NCI-H510A treated with DMSO at 0.1 percent for 48 hours (cell line): ENCODE measurements at regions not wholly inside any gene's neighbourhood (a gene's known extent, or its start where the extent isn't known, plus 50 kb on each side); places are given as distances from the start of the nearest gene placed in this dataset.
"Not testable (repeated sequence)": the region's sequence is repeated elsewhere in the genome, so short reads cannot be mapped to it uniquely, and the experiment has no call there.

ENCODE experiments used
- DNase-seq: peaks from one replicate; lab custom pipeline; 2025; lab: John Stamatoyannopoulos, UW

DNA sequence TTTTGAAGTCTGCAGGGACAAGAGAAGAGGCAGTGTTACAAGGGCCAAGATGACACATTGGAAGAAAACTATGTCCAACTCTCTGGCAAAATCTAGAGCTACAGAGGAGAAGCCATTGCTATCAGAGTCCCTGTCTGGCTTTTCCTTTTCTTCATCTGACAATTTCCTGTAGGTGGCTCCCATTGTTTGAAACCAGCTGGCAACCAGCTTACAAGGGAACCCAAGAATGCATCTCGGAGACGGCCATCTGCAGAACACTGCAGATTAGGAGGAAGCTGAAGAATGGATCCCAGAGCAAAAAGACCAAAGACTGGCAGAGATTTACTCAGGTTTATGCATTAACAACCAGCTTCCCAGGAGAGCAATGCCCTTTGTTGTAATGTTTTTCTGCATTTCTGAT lies 216.2 kb upstream of the CTSO start:
- DNase-seq = no peak

DNA sequence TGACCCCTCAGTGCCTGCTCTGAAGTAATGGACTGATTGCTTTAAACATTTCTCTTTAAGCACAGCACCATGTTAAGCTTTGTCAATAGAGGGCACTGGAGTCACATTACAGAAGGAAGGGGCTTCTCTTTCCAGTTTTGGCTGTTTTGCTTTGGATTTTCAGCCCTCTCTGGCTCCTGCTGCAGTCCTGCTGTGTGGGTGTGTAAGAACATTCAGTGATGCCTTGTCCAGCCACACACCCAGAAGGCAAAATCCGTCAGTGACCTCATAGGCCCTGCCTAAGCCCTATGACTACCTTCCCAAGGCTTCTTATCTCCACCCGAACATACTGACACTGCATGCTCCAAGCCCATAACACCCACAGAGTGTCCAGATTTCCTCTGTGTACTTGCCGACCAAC lies 215.3 kb upstream of the CTSO start:
- peak; percentile 19 for DNase-seq

DNA sequence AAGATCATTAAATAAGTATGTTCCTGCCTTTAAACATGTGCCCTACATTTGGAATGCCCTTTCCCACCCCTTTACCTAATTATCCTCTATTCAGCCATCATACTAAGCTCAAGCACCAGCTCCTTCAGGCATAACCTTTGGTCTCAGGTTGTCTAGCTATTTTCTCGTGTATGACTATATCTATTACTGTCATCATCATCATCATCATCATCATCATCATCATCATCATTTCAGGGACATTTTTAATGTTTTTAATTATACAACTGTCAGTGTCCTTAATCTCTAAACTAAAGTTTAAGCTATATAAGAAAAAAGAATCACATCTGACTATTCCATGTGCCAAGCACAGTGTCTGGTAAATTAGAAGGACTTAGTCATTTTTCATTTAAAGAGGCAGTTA lies 214.6 kb upstream of the CTSO start:
- no peak for DNase-seq

DNA sequence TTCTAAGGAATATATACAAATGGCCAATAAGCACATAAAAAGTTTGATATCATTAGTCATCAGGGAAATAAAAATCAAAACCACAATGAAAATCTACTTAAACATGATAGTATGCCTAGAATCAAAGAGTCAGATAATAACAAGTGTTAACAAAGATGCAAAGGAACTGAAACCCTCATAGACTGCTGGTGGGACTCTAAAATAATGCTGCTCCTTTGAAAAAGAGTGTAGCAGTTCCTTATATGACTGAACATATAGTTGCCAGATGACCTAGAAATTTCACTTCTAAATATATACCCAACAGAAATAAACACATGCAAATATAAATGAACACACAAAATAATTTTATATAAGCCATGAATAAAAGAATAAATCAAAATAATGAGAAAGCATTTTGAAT lies 205.1 kb upstream of the CTSO start:
- no peak for DNase-seq

DNA sequence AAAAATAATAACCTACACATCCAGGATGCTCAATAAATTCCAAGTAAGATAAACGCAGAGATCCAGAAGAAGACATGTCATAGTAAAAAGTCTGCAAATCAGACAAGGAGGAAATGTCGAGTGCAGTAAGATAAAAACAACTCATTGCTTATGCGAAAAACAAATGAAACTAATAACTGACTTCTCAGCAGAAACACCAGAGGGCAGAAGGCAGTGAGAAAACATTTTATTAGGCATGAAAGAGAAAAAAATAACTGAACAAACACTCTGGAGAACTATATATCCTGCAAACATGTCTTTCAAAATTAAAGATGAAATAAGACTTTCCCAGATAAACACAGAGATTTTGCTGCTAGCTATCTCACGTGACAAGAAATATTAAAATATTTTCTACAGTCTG lies 201.3 kb upstream of the CTSO start:
- no peak for DNase-seq

DNA sequence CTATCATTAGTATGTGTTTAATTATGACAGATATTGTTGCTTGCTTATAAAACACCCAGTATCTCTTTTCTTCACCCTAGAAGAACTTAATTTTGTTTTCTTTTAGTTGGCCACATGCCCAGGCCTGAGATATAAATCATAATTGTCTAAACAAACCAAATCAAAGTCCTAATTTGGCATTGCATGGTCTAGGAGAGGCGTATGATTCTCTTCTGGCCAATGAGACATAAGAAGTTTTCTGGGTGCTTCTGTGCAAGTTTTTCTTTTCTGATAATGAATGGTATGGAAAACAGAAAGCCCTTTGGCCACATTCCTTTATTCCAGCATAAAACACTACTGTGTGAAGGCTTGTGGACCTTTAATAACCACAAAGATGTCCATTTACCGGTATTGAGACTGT lies 192.9 kb upstream of the CTSO start:
- DNase-seq = no peak

DNA sequence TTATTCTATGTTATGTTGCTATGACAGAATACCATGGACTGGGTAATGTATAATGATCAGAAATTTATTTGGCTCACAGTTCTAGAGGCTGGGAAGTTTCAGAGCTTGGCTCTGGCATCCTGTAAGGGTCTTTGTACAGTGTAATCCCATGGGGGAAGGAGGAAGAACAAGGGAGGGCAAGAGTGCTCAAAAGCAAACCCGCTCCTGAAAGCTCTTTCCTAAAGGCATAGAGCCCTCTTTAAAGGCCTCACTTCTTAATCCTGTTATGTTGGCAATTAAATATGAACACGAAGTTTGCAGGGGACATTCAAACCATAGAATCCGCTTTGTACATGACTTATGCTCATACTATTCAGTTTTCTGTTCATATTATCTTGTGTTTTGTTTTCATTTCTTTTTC lies 191.3 kb upstream of the CTSO start:
- no peak for DNase-seq

DNA sequence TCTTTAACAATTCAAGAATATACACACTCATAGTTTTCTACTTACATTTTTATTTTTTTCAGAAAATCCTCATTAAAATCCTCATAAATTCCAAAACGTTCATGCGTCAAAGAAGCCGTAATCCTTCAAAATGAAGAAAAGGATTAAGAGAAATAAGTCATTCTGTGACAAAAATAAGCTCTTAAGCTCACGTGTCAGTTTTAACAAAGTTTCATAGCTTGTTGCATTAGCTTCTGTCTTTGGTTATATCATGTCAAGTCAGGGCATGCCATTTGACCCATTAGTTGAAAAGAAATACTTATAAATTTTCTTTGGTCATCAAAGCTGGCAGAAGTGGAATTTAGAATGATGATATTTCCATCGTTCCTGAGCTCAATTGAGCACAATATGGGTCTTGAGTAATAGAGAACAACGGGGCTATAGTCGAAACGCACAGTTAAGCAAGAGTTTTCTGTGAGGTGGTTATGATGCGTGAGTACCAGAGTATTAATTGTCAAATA lies 185.2 kb upstream of the CTSO start:
- no peak for DNase-seq

DNA sequence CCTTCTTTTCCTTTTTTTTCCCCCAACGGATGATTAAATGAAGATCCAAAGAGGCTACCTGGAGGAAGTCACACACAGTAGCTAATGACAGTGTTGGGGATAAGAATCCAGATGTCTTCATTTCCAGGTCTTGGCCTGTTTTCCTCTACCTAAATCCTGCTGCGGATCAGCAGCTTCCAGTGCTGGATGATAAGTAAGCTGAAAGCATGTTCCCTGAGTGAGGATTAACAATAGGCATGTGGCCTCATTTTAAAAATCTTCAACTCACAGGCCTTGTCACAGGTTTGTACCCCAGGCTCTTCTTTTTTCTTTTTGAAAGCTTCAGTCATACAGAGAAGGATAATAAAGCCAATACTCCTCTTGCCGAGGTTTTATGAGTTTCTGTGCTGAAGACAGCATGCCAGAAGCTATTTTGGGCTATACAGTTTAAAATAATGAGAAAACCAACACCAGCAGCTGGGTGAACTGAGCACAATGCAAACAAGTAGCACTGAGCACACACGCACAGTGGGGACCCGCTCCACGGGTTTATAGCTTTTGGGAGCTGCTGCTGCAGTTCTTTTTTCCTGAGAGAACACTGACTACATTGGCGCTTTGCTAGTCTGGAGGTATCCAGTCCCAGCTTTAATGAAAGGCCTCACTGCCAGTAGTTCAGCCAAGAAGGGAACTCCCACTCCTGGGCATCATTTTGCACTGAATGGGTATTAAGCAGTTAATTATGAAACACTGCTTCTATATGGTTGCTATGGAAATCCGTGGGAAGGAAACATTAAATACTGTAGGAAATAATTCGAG lies 184.2 kb upstream of the CTSO start:
- DNase-seq = no peak

DNA sequence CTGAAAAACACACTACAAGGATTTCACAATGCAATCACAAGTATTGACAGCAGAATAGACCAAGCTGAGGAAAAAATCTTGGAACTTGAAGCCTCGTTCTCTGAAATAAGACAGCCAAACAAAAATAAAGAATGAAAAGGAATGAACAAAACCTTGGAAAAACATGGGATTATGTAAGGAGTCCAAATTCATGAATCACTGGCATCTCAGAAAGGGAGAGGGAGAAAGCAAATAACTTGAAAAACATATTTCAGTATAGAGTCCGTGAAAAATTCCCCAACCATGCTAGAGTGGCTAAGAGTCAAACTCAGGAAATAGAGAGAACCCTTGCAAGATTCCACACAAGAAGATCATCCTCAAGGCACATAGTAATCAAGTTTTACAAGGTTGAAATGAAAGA lies 178.5 kb upstream of the CTSO start:
- no peak for DNase-seq

DNA sequence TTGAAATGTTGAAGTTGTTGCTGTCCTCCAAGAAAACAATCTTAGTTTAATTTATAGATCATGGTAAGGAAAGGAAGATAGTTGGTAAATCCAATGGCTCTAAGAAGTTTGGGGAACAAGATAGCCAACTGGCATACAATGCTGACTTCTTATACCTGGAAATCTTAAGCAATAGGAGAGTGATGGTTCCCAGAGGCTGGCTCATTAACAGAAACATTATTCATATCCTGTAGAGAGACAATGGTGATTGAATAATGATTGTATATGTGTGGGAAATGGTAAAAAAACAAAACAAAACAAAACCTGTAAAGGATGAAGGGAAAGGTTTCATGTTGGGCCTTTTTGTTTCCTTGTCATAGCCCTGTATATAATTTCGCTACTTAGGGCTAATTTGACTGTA lies 174.9 kb upstream of the CTSO start:
- no peak for DNase-seq

DNA sequence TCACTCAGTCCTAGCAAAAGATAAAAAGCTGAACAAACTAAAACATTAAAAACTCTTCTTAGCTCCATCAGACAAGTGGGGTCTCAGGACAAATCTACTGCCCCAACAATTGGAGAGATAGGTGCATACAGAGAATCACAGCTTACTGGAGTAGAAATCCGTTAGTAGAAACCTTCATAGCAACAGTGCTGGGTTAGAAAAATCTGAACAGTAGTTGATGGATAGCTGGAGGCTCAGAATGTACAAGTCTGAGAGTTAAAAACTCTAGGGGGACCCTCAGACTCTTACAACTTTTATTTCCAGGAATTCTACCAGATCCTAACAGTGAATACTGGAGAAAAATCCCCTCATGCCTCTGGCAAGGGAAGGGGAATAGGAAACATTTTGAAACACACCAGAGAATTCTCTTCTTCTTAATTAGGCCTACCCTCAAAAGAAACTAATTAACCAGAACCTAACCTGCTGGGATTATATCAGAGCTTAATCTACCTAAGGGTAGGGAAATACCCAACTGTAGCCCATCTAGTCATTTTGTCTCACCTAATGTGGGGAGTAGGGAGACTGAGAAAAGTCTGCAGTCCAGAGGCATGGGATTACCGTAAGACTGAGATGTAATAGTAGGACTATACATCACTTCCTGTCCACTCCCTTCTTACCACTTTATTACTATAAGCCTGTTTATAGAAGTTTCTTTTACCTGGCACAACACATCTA lies 165.0 kb upstream of the CTSO start:
- DNase-seq = no peak

DNA sequence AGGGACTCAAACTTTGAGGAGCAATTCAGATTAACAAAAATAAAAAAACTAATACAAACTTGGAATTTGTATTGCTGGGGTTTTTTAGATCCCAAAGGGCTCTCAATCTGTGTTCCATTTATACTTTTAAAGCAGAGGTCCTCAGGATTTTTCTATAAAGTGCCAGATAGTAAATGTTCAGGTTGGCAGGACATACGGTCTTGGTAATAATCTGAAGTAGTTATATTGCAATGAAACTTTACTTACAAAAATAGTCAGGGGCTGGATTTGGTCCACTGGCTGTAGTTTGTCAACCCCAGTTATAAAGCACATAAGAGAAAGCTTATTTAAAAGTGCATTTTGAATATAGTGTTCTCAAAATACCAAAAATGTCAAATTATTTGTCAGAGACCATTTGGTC lies 164.1 kb upstream of the CTSO start:
- no peak for DNase-seq

DNA sequence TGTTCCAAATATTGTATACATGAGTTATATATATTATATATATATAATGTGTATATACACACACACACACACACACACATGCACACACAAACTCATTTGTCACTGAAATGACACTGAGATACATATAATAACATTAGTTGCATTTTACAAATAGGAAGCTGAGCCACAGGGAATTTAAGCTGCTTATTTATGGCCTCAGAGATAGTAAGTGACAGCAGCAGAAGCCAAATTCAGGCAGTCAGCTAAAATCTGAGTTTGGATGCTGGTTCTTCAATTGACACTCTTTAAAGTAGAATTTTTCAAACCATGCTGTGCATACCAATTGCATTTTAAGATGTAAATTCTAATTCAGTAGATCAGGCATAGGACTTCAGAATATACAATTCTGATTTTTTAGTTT lies 163.3 kb upstream of the CTSO start:
- DNase-seq = no peak

DNA sequence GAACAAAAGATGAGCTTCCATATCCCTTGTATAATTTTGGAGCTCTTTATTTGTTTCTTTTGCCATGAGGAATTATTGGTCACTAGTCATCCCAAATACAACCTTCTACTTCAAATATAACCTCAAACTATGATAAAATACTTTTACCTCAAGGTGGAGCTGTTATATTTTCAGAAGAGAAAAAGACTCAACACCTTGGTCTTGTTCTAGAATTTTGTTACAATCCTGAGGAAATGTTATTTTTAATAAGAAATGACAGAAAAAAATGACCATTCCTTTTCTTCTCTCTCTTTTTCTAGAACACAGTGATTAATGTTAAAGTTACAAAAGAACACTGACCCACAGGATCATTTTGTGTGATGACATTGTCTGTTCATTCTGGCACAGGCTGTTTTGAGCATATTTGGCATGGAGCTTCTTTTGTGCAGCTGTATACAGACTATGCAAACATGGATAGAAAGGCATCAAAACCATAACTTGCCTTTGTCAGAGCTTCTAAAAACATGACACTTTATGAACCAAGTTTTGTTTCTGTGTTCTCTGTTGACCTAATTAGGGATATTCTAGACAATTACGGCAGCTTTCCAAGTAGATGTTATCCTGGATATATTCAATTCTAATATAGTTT lies 159.6 kb upstream of the CTSO start:
- no peak for DNase-seq

DNA sequence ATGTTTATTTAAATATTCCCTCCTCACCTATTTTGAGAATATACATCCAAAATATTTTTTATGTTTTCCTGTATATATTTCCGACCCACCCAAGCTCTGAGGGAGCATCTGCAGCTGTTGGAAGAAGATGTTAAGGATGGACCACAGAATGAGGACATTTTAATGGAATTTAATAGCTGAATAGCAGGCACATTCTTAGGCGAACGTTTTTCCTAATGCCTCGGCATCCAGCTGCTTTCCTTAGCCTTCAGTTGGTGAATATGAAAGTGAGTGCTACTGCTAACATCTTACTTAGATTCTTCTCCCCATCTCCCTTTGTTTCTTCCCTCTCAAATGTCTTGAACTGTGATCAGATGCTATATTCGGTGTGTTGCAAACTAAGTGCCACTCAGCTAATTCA lies 158.0 kb upstream of the CTSO start:
- no peak for DNase-seq

DNA sequence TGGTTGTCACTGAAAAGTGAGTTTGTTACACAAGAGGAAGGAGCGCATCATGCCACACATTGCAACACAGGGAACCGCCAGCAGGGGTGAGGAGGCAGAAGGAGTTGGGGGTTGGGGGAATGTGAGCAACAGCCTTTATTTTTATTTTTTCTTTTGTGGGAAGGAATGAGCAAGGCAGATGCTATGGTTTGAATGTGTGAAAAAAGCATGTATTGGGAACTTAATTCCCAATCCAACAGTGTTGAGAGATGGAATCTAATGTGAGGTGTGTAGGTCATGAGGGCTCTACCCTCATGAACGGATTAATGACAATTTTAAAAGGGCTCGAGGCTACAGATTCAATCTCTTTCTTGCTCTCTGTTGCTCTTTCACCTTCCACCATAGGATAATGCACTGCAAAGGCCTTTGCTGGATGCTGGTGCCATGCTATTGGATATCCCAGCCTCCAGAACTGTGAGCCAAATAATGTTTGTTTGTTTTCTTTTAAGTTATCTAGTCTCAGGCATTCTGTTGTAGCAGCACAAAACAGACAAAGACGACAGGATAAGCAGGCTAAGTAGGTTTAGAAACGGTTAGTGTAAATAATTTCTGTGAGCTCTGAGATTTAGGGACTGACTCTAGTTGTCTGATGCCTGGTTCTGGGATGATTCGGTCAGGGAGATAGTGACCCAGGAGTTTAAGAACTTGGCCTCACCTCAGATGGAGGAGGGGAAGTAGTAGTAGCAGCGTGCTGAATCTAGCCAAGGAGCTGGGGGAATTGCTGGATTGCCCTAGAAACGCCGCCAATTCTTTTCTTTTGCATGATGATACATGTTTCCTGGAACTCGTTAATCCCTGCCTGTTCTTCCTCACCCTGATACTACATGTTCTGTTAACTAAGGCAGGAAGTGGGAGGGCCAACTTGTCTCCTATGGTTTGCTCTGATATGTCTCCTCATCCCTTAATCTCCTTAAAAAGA lies 156.6 kb upstream of the CTSO start:
- DNase-seq = no peak

DNA sequence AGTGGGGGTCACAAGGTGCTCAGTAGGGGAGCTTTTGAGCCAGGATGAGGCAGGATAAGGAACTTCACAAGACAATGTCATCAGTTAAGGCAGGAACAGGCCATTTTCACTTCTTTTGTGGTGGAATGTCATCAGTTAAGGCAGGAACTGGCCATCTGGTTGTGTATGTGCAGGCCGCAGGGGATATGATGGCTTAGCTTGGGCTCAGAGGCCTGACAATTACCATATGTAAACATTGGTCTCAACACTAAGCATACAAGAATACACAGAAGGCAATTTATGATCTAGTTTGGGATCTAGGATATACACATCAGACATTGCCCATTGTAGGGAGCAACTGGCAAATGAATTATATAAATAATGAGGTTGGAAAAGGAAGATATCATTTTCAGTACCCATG lies 155.4 kb upstream of the CTSO start:
- DNase-seq = not testable (repeated sequence)

DNA sequence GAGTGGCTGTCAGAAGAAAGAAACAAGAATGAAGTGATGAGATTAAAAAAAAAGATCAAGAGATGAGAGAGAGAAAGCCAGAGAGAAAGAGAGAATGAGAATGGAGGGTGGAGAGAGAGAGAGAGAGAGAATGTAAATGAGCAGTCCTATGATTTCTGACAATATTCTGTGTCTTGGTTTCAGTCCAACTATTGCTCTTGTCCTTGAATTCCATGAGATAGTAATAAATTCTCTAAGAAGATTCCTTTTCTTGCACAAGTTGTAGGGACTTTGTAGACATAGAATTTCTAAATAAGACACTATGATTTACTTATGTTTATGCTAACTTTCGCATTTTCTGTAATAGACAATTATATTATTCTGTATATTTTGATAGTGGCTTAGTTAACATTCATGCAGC lies 149.6 kb upstream of the CTSO start:
- no peak for DNase-seq

DNA sequence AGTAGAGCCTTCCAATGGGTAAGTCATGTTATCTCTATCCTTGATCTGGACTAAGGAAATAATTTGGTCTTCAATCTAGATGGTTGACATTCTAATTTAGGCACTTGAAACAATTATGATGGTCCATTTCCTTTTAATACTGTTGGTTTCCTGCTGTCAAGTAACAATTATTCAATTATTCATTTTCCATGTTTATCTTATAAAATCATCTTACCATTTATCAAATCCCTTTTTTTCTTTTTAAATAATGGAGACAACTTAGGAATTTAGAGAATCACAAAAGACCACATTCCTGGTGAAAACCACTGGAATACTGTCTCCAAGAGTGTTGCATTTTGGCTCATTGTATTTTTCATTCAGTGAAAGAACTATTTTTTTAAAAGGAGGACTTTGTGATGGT lies 148.7 kb upstream of the CTSO start:
- DNase-seq = no peak

DNA sequence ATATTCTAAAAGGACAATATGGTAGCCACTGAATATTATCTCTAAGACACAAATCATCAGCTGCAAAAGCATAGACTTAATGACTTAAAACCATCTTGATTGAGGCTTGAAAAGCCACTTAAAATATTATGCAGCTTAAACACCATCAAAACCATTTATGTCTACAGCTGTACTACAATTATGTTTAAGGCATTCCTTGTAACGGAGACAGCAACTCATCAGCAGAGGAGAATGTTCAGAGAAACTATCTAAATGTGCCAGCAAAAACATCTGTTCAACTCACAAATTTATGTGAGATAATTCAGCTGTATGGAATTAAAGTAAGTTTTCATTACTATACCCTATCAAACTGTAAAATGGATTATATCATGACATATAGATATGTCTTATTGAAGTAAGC lies 147.9 kb upstream of the CTSO start:
- DNase-seq = no peak

DNA sequence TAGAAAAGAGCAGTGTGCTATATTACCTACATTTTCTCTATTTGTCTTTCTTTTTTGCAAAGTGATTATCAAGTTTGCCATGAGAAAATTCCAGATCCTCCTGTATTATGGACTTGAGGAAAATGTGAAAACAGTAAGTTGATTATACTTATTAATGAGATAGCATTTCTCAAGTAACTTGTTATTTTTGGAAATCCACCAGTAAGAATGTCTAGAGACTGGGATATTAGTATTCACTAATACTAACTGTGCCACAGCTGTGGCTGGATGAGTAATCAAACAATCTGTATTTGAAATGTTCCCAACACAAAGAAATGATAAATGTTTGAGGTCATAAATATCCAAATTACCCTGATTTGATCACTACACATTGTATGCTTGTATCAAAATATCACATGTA lies 147.0 kb upstream of the CTSO start:
- no peak for DNase-seq
